ENCODE measurements at regions not wholly inside any gene's neighbourhood (a gene's known extent, or its start where the extent isn't known, plus 50 kb on each side); places are given as distances from the start of the nearest gene placed in this dataset.

DNA sequence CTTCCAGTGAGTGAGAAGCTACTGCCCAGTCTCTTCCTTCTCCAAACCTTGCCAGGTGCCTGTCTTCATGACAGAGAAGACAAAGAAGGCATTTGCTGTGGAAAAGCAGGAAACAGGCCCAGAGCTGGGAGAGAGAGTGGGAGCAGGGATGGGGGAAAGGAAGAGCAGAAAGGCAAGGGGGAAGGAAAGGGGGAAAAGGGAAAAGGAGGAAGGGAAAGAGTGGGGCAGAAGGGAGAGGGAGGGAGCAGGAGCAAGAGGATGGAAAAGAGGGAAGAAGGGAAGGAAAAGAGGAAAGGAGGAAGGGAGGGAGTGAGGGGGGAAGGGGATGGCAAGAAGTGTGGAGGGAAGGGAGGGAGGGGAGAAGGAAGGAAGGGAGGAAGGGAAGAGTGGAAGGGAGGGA lies 121.2 kb upstream of the LINGO1 start:
- TF ChIP-seq, protein P1, sequence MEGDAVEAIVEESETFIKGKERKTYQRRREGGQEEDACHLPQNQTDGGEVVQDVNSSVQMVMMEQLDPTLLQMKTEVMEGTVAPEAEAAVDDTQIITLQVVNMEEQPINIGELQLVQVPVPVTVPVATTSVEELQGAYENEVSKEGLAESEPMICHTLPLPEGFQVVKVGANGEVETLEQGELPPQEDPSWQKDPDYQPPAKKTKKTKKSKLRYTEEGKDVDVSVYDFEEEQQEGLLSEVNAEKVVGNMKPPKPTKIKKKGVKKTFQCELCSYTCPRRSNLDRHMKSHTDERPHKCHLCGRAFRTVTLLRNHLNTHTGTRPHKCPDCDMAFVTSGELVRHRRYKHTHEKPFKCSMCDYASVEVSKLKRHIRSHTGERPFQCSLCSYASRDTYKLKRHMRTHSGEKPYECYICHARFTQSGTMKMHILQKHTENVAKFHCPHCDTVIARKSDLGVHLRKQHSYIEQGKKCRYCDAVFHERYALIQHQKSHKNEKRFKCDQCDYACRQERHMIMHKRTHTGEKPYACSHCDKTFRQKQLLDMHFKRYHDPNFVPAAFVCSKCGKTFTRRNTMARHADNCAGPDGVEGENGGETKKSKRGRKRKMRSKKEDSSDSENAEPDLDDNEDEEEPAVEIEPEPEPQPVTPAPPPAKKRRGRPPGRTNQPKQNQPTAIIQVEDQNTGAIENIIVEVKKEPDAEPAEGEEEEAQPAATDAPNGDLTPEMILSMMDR (IDR thresholded peaks at IDR 0.05; ENCODE audit: low read length), result no peak
- no peak for TF ChIP-seq EZH2 (optimal IDR thresholded peaks at IDR 0.05; ENCODE audit: low read depth, low read length)

All from MM.1S (cell line).